HG02623 (cell line): ENCODE measurements at regions not wholly inside any gene's neighbourhood (a gene's known extent, or its start where the extent isn't known, plus 50 kb on each side); places are given as distances from the start of the nearest gene placed in this dataset.

ENCODE experiments used
- ATAC-seq: cut with Tn5 transposase; IDR thresholded peaks from one replicate; pipeline ENCODE4 v1.9.1; 2021; ENCODE audit warnings: moderate library complexity; ENCODE audit not compliant: unreplicated experiment

- ATAC-seq = no peak
Measured at GRCh38 chr11:38315151-38315550, 1717.1 kb upstream of the RAG2 start.

GRCh38 chr11:38307455-38307854 lies 1709.4 kb upstream of the RAG2 start:
- no peak for ATAC-seq

GRCh38 chr11:38305682-38306081 lies 1707.6 kb upstream of the RAG2 start:
- no peak for ATAC-seq

- no peak for ATAC-seq
Measured at GRCh38 chr11:38304926-38305325, 1706.9 kb upstream of the RAG2 start.

GRCh38 chr11:38302564-38302963 lies 1704.5 kb upstream of the RAG2 start:
- ATAC-seq = no peak

- ATAC-seq = no peak
Measured at GRCh38 chr11:38300570-38300969, 1702.5 kb upstream of the RAG2 start.

GRCh38 chr11:38296211-38296776 lies 1698.3 kb upstream of the RAG2 start:
- ATAC-seq = no peak

GRCh38 chr11:38282718-38283117 lies 1684.7 kb upstream of the RAG2 start:
- ATAC-seq = no peak

GRCh38 chr11:38278457-38279141 lies 1680.6 kb upstream of the RAG2 start:
- no peak for ATAC-seq

GRCh38 chr11:38274031-38274430 lies 1676.0 kb upstream of the RAG2 start:
- ATAC-seq = no peak

GRCh38 chr11:38272376-38272775 lies 1674.3 kb upstream of the RAG2 start:
- ATAC-seq = no peak

- no peak for ATAC-seq
Measured at GRCh38 chr11:38266691-38267090, 1668.7 kb upstream of the RAG2 start.

- ATAC-seq = no peak
Measured at GRCh38 chr11:38256436-38256835, 1658.4 kb upstream of the RAG2 start.

GRCh38 chr11:38254913-38255312 lies 1656.9 kb upstream of the RAG2 start:
- ATAC-seq = no peak

- ATAC-seq = no peak
Measured at GRCh38 chr11:38252620-38253019, 1654.6 kb upstream of the RAG2 start.

GRCh38 chr11:38246451-38246850 lies 1648.4 kb upstream of the RAG2 start:
- no peak for ATAC-seq

- no peak for ATAC-seq
Measured at GRCh38 chr11:38226684-38227083, 1628.6 kb upstream of the RAG2 start.

- no peak for ATAC-seq
Measured at GRCh38 chr11:38221295-38221694, 1623.3 kb upstream of the RAG2 start.

GRCh38 chr11:38219636-38220035 lies 1621.6 kb upstream of the RAG2 start:
- no peak for ATAC-seq

GRCh38 chr11:38208951-38209350 lies 1610.9 kb upstream of the RAG2 start:
- ATAC-seq = no peak

GRCh38 chr11:38206663-38207062 lies 1608.6 kb upstream of the RAG2 start:
- ATAC-seq = no peak

- ATAC-seq = no peak
Measured at GRCh38 chr11:38191101-38191500, 1593.1 kb upstream of the RAG2 start.
